AML-193 (cell line): ENCODE measurements at regions not wholly inside any gene's neighbourhood (a gene's known extent, or its start where the extent isn't known, plus 50 kb on each side); places are given as distances from the start of the nearest gene placed in this dataset.
A peak's percentile ranks its signal among the peaks of the same experiment; 100 is the strongest.

Experiments used
- DNase-seq, 2 experiments: peaks; one replicate each; lab custom pipeline; 2025; lab: John Stamatoyannopoulos, UW

DNA sequence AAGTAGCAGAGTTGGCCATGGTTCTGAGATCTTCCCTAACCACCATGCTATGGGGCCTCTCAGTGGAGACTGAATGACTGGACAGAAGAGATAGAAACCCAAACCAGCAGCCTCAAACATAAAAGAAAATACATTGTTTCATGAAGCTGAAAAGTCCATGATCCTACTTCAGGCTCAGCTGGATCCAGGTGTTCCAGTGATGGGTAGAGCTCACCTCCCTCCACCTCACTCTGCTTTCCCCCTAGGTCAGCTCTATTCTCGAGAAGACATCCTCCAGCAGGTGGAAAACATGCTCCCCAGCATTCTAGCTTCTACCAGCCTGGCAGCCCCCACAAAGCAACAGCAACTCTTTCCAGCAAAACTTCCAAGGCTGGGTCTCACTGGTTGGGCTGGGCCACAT is 132.1 kb downstream of the OAT start:
- DNase-seq, result no peak

DNA sequence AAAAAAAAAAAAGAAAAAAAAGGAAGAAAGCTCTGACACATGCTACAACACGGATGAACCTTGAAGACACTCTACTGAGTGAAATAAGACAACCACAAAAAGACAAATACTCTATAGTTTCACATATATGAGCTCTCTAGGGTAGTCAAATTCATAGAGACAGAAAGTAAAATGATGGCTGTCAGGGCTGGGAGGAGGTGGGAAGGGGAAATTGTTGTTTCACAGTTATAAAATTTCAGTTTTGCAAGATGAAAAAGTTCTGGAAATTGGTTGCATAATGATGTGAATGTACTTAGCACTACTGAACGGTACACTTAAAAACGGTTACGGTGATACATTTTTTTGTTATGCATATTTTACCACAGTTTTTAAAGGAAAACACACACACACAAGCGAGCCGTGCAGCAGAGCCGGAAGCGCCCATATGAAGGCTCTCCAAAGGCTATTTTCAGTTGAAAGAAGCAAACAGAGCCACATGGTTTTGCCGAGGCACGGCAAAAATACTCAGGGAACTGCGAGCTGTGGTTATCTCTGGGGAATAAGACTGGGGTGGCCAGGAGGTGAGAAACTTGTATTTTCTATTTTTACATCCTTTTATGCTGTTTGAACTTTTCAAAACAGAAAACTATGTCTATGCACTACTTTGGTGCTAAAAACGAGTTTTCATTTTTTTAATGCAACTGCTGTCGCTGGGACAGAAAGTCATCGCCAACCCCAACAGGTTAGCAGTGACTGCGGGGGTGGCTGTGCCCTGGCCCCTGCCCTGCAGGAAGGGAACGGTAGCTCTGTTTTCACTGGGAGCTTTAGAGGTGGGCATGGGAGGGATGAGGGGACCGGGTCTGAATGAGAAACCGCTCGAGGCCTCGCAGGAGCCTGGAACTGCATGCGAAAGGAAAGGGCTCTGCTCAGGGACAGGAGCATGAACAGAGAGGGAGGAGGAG is 132.9 kb downstream of the OAT start:
- DNase-seq, result peak; percentile 6 to 9

DNA sequence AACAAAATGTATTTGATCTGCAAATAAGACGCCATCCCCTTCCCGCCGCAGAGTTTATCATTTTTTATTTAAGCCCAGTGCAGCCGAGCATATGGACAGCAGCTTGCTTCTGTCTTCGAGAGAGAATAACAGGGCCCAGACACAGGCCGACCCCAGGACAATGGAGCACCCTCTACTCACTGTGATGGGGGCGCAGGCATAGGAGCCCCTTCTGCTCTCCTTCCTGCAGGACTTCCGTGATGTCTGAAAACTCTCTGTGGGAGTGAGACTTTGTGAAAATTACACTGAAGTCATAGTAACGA is 134.8 kb downstream of the OAT start:
- no peak for DNase-seq

DNA sequence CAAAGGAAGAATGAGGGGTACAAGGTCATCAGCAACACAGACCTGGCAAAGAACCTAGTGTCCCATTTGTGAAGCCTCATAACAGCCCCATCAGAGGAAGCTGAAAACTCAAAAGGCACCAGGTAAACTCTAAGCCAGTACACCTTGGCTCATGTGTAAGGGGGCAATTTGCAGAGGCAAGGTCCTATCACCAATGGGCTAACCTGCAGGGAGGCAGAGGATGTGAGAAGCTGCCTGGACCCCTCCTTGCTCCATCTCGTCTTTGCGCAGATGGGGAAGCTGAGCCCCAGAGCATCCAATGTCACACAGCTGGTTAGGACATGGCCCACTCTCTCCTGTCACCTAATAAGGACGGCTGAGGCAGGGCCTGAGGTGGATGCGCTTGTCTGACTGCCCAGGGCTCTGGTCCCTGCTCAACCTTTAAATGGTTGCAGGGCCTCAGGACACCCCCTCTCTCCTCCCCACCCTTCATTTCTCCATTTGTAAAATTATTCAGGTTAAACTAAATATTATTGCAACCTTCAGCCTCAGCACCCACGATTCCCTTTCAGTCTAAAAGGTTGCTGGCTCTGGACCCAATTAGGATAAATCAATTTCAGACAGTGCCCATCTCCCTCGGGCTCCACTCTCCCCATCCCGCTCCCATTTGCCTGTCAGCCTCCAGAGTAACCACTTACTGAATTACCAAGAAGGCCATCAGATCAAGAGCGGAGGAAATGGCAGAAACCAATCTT is 135.3 kb downstream of the OAT start:
- no peak for DNase-seq

DNA sequence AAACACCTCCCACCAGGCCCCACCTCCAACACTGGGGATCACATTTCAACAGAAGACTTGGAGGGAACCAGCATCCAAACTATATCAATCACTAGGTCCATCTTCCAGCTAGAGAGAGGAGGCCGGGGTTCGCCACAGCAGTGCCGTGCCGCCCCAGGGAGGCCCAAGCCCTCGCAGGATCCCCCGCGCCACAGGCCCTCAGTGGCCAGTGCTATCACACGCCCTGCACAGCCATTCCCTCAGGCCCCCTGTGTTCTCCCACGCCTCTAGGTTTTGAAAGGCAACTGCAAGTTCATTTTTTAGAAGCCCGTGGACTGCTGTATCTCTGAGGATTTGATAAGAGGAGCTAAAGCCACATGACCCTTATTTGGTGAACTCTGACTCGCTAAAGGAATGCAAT is 136.4 kb downstream of the OAT start:
- no peak for DNase-seq

DNA sequence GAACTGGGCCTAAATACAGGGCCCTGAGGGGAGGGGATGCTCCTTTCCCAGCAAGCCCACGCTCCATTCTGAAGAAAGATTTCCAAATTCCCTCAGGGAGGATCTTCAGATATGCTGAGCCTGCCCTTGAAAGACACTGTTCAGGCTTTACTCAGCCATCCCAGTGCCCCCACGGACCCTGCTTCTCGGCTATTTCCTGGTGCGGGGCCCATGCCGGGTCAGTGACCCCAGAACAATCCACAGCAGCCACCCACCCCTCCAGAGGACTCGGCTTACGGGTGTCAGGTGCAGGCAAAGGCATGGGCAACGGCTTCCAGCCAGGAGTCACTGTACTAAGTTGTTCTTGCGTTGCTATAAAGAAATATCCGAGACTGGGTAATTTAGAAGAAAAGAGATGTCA is 137.1 kb downstream of the OAT start:
- DNase-seq, result no peak

DNA sequence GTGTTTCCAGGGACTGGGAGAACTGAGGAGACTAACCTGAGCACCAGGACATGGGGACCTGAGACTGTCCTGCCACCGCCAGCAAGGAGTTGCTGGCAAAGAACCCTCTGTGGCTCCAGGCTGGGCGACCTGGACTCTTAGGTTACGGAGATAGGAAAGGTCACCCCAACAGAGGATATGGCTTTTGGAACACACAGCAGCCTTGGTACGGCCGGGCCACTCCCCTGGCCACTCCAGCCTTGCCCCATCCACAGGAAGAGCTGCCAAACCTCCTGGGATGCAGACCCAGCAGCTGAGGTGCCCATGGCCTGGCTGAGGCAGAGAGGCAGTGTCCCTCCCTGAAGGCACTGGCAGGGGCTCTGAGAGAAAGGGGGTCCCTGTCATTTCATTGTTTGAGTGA is 137.8 kb downstream of the OAT start:
- DNase-seq, result no peak

DNA sequence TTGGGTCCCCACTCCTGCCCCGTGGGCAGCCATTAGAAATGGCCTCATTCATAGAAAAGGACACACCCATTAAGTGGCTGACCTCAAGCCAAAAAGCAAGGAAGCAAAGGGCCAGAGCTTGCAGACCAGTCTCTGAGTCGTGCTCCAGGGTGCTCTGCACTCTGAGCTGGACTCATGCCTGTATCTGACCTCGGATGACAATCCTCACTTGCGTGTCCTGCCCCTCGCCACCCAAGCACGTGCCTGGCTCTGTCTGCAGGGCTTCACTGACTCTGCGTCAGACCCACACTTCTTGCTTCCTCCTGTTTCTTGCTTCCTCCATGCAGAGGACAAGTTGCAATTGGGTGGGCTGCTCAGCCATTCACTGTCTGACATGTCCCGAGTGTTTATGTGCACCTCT is 138.8 kb downstream of the OAT start:
- DNase-seq, result no peak

DNA sequence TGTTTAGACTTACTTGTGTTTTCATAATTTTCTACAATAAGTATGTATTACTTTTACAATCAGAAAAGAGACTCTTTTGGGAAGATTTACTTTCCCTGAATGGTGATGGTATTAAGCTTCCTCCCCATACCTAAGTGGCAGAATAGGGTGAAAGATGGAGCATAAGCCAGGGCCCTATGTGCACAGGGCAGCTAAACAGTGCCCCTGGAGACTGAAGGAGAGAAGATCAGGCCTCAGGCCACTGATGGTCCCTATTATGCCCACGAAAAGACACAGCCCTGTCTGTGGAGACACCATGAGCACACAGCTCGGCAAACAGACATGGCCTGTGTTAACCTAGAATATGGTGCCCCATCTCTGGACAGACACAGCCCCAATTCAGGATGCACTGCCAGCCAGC is 139.4 kb downstream of the OAT start:
- DNase-seq, result no peak

DNA sequence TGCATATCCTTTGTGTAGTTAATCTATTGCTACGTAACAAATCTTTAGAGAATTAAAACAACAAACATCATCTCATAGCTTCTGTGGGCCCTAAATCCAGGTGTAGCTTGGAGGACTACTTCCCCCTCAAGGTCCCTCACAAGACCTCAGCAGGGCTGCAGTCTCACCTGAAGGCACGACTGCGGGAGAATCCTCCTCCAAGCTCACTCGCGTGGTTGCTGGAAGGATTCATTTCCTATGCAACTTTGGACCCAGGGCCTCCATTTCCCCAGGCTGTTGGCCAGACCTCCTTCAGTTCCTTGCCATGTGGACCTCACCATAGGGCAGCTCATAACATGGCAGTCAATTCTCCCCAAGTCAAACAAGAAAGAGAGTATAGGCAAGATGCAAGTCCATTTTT is 140.4 kb downstream of the OAT start:
- no peak for DNase-seq

DNA sequence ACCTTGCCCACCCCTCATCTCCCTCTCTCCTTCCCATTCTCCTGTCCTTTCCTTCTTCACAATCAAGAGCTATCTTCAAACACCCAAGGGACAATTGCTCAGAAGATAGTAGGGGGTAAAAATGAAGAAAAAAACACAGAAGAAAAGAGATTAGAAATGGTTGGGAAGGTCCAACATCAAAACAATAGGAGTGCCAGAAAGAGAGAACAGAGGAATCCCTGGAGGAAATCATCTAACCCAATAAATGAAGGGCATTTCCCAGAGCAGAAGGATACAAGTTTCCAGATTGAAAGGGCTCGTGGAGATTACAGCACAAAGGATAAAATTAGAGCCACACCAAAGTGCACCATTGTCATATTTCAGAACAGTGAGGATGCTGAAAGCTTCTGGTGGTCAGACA is 145.6 kb downstream of the OAT start:
- no peak for DNase-seq

DNA sequence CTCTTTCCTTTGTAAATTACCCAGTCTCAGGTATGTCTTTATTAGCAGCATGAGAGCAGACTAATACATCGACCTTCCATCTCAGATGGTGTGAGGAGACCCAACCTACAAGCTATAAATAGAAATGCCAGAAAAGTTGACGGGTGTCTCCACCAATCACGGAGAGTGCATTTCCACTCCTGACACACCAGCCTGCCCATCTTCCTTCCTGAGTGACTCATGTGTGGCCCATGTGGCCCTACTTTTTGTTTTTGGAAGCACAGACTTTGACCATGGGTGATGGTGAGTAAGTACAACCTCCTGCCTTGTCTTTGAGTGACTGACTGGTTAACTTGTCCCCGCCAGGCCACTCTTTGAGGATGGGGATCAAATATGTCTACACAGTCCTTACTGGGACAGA is 147.0 kb downstream of the OAT start:
- no peak for DNase-seq

DNA sequence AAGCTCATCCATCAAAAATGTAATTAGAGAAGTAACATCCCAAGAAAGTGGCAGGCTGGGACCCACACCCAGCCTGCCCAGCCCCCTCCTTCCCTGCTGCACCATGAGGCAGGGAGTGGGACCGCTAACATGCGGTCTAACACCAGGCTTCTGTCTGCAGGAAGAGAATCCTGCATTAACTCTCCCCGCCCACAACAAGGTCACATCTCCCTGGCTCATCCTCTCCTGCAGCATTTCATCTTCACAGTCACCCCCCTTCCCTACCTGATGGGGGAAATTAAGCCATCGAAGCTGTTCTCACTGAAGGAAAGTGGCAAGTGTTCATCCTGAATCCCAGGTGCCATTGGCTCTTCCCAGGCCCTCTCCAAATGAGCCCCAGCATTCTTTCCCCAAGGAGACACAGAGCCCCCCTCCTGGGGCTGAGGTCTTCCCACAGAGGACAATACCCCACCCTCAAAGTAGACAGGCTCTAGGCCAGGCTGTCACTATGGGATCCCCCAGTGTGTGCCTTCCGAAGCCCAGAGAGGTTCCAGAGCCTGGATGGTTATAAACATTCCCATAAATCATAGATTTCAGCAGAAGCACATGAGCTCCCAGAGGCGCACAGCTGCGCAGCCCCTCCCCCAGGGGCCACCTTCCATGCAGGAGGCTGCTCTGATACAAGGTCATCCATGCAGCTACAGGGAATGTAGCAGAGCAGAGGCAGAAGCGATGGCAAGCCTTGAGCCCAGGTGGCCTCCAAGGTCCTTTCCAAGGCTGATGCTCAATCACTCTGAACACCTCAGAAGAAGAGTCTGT is 148.0 kb downstream of the OAT start:
- no peak for DNase-seq

DNA sequence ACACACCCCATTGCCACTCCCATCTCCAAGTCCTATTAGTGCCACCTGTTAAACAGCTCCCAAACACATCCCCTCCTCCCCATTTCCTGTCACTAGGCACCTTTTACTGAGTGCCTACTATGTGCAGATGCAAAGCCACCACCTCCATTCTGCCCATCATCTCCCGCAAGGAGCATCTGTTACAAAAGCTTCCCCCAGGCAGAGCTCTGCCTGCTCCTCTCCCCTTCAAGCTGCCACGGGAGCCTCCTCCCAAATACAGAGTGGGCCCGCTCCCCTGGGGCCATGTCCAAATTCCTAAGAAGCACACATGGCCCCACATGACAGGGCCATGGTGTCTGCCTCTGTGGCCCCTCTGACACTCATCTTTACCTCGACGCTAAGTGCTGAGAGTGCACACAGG is 149.7 kb downstream of the OAT start:
- DNase-seq, result no peak

DNA sequence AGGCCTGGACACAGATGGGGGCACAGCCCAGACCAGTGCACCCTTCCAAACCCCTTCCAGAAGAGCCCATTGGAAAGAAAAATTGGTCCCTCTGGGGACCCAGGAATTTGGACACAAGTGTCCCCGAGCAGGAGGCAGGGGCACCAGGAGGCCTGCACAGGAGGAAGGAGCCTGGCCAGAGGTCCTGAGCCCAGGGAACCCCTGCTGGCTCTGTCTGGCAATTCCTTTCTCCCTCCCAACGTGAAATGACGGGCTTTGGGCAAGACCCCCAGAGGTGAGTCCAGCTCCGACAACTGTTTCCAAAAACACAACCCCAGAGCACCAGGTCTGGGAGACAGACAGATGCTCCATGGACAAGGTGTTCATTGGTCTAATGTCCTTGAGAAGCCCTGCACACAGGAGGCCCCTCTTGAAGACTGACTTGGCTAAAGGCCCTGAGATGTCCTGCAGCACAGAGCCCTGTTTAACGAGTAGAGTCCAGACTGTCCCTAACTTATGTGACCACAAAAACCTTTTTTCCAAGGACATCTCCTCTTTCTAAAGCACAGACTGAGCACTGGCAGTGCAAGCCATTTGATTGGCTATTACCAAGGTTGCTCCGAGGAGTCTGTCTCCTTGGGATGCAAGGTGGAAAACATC is 150.7 kb downstream of the OAT start:
- no peak for DNase-seq

DNA sequence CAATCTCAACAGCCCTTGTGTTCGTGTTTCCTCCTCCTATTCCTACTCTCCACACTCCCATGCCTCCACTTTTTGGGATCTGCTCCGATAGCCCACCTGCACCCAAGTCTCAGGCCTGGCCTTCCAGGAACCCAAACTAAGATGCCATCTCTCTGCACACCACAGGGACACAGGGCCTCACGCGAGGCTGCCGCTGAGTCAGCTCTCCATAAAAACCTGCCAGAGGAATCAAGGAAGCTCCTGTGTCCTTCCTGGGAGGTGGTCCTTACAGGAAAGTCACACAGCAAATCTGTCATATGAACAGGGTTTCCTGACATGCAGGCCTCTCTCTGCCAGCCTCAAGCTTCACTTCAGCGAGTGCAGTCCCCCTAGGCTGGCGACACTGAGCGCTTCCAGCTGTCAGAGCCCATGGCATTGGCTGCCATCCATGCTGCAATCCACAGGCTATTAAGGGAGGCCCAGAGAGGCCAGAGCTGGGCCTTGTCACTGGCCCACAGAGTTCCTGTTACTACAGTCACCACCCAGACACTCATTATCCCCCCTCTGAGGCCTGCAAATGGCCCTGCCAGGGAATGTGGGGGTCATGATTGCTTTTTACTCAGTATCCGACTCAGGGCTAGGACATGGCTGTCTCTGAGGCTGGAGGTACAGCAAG is 151.4 kb downstream of the OAT start:
- no peak for DNase-seq

DNA sequence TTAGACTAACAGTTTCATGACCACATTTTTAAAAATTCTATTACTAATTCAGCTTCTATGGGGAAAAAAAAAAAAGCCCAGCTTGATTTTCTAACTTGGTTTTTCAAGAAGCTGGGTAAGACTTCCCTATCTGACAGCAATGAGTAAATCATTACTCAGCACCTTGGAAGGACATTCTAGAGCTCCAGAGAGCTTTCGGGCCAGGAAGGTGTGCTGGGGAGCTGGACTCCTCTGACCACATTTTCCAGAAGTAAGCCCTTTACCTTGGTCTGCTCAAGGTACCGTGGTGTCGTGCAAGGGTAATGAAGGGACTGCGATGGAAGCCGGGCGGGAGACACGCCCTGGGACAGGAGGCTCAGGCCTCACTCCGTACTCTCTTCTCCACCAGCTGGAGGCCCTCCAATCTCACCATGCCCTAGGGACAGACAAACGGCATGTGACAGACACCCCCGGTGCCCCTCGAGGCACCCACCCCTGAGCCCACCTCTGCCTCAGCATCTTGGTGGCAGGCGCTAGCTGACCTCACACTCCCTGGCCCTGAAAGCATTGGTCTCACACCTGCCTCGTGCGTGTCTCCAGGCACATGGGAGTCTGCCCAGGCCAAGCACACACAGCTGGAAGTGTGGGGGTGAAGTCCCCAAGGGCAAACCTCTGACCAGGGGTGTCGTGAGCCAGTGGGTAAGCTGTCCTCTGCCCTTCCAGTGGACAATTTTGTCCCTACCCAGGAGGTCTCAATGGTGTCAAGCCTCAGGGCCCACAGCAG is 152.1 kb downstream of the OAT start:
- DNase-seq, result no peak

DNA sequence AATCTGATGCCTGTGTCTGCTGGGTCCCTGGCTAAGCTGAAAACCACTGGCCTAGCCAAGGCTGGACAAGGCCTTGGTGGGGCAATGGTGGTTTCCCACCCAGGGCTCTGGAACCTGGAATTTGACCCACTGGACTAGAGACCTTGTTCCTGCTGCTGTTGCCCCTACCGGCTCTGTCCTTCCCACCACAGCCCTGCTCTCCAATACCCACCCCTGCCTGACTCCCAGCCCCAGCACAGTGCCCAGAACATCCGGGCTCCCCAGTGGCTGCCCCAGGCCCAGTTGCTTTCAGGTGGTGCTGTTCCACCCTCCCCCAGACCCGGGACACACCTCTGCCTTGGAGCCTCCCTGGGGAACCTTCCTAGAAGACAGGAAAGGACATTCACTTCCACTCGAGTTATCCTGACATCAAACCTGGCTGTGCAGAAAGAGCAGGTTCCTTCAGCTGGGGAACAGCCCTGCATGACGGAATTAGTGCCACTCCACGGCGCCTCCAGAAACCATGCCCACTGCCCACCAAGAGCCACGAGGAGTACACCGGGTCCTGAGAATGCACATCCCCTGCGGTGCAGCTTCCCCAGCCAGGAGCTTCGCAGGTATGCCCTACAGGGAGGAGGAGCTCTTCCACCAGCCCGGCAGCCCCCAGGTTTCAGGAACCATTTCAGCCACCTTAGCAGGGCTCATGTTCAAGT is 152.8 kb downstream of the OAT start:
- DNase-seq, result no peak

DNA sequence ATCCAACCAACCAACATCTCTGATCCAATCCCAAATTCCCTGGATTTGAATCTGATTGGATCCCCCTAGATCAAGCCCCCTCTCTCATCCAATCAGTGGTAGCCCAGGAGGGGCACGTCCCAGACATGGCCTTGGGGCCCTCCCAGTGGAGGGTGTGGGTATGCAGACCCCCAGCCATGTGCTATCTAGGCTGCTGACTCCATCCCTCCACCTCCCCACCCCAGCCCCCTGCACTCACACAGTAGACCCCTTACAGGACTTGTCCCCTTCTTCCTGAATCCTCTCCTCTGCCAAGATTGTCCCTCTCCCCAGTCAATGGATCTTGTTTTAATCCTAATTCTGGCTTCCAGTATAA is 153.4 kb downstream of the OAT start:
- DNase-seq, result no peak

DNA sequence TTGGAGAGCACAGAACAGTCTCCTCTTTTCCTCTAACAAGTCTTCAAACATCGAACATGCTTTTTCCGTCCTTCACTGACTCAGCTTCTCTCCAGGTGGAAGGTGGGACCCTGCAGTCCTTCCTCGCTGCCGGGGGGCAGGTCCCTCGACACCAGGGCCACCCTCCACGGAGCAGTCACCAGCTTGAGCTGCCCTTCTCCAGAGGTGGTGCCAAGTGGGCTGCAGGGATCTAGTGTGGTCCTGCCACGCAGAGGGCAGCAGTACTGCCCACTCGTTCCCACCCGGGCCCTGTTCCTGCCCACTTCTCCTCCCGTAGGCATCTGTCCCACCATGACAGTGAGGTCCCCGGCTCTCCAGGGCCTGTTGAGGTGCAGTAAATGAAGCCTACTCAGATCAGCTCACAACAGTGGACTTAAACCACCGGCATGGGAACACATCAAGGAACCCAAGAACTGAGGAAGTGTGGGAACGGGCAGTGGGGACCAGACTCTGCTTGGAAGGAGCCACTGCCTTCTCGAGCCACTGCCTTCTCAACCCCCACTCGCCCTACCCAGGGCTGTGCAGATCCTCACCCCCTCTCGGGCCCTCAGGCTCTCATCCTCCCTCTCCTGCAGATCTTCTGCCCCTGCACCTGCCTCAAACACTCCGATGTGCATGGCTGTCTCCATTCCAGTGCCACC is 153.9 kb downstream of the OAT start:
- no peak for DNase-seq
